SJCRH30 (cell line): ENCODE measurements at regions not wholly inside any gene's neighbourhood (a gene's known extent, or its start where the extent isn't known, plus 50 kb on each side); places are given as distances from the start of the nearest gene placed in this dataset.
"Not testable (repeated sequence)": the region's sequence is repeated elsewhere in the genome, so short reads cannot be mapped to it uniquely, and the experiment has no call there.

Experiments used
- DNase-seq, 2 experiments: peaks; one replicate each; pipeline ENCODE4 v3.0.0-alpha.2; 2015 to 2020
- H3K27ac ChIP-seq: fragments of 250-450 bp; sonication (Bioruptor Pico); 2 replicates; pipeline ENCODE4 v1.5.1; 2020; ENCODE audit warnings: mild to moderate bottlenecking, moderate library complexity
- H3K27me3 ChIP-seq: fragments of 250-450 bp; sonication (Bioruptor Pico); 2 replicates; pipeline ENCODE4 v1.5.1; 2020; ENCODE audit warnings: mild to moderate bottlenecking, moderate library complexity
- H3K36me3 ChIP-seq: fragments of 250-450 bp; sonication (Bioruptor Pico); 2 replicates; pipeline ENCODE4 v1.5.1; 2020; ENCODE audit warnings: mild to moderate bottlenecking, moderate library complexity
- H3K4me1 ChIP-seq: fragments of 250-450 bp; sonication (Bioruptor Pico); 2 replicates; pipeline ENCODE4 v1.5.1; 2020; ENCODE audit warnings: mild to moderate bottlenecking, moderate library complexity
- H3K4me3 ChIP-seq: fragments of 250-450 bp; sonication (Bioruptor Pico); 2 replicates; pipeline ENCODE4 v1.5.1; 2020; ENCODE audit warnings: mild to moderate bottlenecking, moderate library complexity
- H3K9me3 ChIP-seq: fragments of 250-450 bp; sonication (Bioruptor Pico); replicated peaks from 2 replicates; pipeline ENCODE4 v1.5.1; 2020; ENCODE audit warnings: mild to moderate bottlenecking, moderate library complexity

- Histone ChIP-seq H3K27me3 (no peaks in the 10 kb centered on the region), H3K4me1 (no peaks in the 10 kb centered on the region; the same call in 1 of the 2 replicates), H3K9me3 (no peaks in the 10 kb centered on the region), H3K4me3 (no peak overlapping the region), H3K27ac (no peak overlapping the region), H3K36me3 (no peaks in the 10 kb centered on the region)
- DNase-seq, result no peak
These were observed 94.1 kb downstream of the FSCB start for GRCh38 chr14:44412858-44413569.

- no peaks in the 10 kb centered on the region for H3K9me3 ChIP-seq
- peak overlapping the region; percentile 74 for H3K27ac ChIP-seq
- H3K4me3 ChIP-seq, result no peak overlapping the region
- no peaks in the 10 kb centered on the region for H3K36me3 ChIP-seq
- no peaks in the 10 kb centered on the region for H3K27me3 ChIP-seq
- peak in 1 of 2 experiments; percentile 25 for DNase-seq
- H3K4me1 ChIP-seq, result peaks cover 17% of the 10 kb centered on the region
These were observed 102.0 kb downstream of the FSCB start for GRCh38 chr14:44405011-44405486.

- Histone ChIP-seq H3K4me3 (no peak overlapping the region), H3K4me1 (peaks cover 17% of the 10 kb centered on the region), H3K27ac (peak overlapping the region; percentile 74), H3K27me3 (no peaks in the 10 kb centered on the region), H3K9me3 (no peaks in the 10 kb centered on the region), H3K36me3 (no peaks in the 10 kb centered on the region)
- no peak for DNase-seq
These were observed 102.5 kb downstream of the FSCB start for GRCh38 chr14:44404599-44404998.

- Histone ChIP-seq H3K27me3 (no peaks in the 10 kb centered on the region), H3K4me3 (no peak overlapping the region), H3K9me3 (no peaks in the 10 kb centered on the region; the same call in 1 of the 2 replicates), H3K4me1 (peaks cover 17% of the 10 kb centered on the region), H3K27ac (peak overlapping the region; percentile 74), H3K36me3 (no peaks in the 10 kb centered on the region)
- DNase-seq, result peak; percentile 77 to 88
These were observed 103.0 kb downstream of the FSCB start for GRCh38 chr14:44404036-44404435.

GRCh38 chr14:44403193-44403592 lies 103.9 kb downstream of the FSCB start:
- Histone ChIP-seq H3K9me3 (no peaks in the 10 kb centered on the region; the same call in 1 of the 2 replicates), H3K4me1 (peaks cover 17% of the 10 kb centered on the region), H3K36me3 (no peaks in the 10 kb centered on the region), H3K4me3 (no peak overlapping the region), H3K27me3 (no peaks in the 10 kb centered on the region), H3K27ac (peak overlapping the region; percentile 74)
- no peak for DNase-seq

GRCh38 chr14:44396226-44396625 lies 110.9 kb downstream of the FSCB start:
- no peak for DNase-seq
- H3K4me3 ChIP-seq, result no peak overlapping the region
- no peaks in the 10 kb centered on the region for H3K36me3 ChIP-seq
- H3K27me3 ChIP-seq, result no peaks in the 10 kb centered on the region
- H3K27ac ChIP-seq, result no peak overlapping the region
- no peaks in the 10 kb centered on the region; the same call in 1 of the 2 replicates for H3K9me3 ChIP-seq
- H3K4me1 ChIP-seq, result no peaks in the 10 kb centered on the region

- H3K36me3 ChIP-seq, result no peaks in the 10 kb centered on the region
- peaks cover 5% of the 10 kb centered on the region; the same call in 1 of the 2 replicates for H3K4me1 ChIP-seq
- no peak for DNase-seq
- H3K27ac ChIP-seq, result no peak overlapping the region
- no peaks in the 10 kb centered on the region for H3K9me3 ChIP-seq
- H3K27me3 ChIP-seq, result no peaks in the 10 kb centered on the region
- H3K4me3 ChIP-seq, result no peak overlapping the region
These were observed 114.1 kb downstream of the FSCB start for GRCh38 chr14:44392984-44393383.

GRCh38 chr14:44388306-44388705 lies 118.8 kb downstream of the FSCB start:
- H3K4me1 ChIP-seq, result peaks cover 5% of the 10 kb centered on the region; the same call in 1 of the 2 replicates
- DNase-seq, result peak in 1 of 2 experiments; percentile 24
- H3K9me3 ChIP-seq, result no peaks in the 10 kb centered on the region
- no peak overlapping the region for H3K4me3 ChIP-seq
- no peak overlapping the region for H3K27ac ChIP-seq
- no peaks in the 10 kb centered on the region for H3K27me3 ChIP-seq
- H3K36me3 ChIP-seq, result no peaks in the 10 kb centered on the region

GRCh38 chr14:44385906-44386305 lies 121.2 kb downstream of the FSCB start:
- no peaks in the 10 kb centered on the region for H3K27me3 ChIP-seq
- no peak for DNase-seq
- no peaks in the 10 kb centered on the region for H3K36me3 ChIP-seq
- no peak overlapping the region for H3K4me3 ChIP-seq
- H3K27ac ChIP-seq, result no peak overlapping the region
- no peaks in the 10 kb centered on the region for H3K9me3 ChIP-seq
- peaks cover 2% of the 10 kb centered on the region; the same call in 1 of the 2 replicates for H3K4me1 ChIP-seq

- not testable (repeated sequence) for H3K4me1 ChIP-seq, DNase-seq, H3K9me3 ChIP-seq, H3K27me3 ChIP-seq, H3K4me3 ChIP-seq, H3K36me3 ChIP-seq, H3K27ac ChIP-seq
These were observed 121.8 kb downstream of the FSCB start for GRCh38 chr14:44385296-44385695.

- H3K27ac ChIP-seq, H3K4me3 ChIP-seq, H3K36me3 ChIP-seq, DNase-seq, H3K9me3 ChIP-seq, H3K4me1 ChIP-seq, H3K27me3 ChIP-seq: not testable (repeated sequence)
These were observed 122.3 kb downstream of the FSCB start for GRCh38 chr14:44384601-44385293.

- Histone ChIP-seq H3K27me3 (no peaks in the 10 kb centered on the region), H3K27ac (no peak overlapping the region), H3K4me3 (no peak overlapping the region), H3K4me1 (no peaks in the 10 kb centered on the region), H3K36me3 (no peaks in the 10 kb centered on the region), H3K9me3 (no peaks in the 10 kb centered on the region)
- no peak for DNase-seq
These were observed 123.0 kb downstream of the FSCB start for GRCh38 chr14:44384093-44384492.

- Histone ChIP-seq H3K27ac (no peak overlapping the region), H3K36me3 (no peaks in the 10 kb centered on the region), H3K4me3 (no peak overlapping the region), H3K4me1 (no peaks in the 10 kb centered on the region), H3K27me3 (no peaks in the 10 kb centered on the region), H3K9me3 (no peaks in the 10 kb centered on the region)
- no peak for DNase-seq
These were observed 123.4 kb downstream of the FSCB start for GRCh38 chr14:44383636-44384035.

GRCh38 chr14:44379292-44379977 lies 127.6 kb downstream of the FSCB start:
- Histone ChIP-seq H3K36me3 (no peaks in the 10 kb centered on the region), H3K27me3 (no peaks in the 10 kb centered on the region), H3K27ac (no peak overlapping the region), H3K4me3 (no peak overlapping the region), H3K9me3 (peaks cover 3% of the 10 kb centered on the region; the same call in 1 of the 2 replicates), H3K4me1 (no peaks in the 10 kb centered on the region)
- peak in 1 of 2 experiments; percentile 26 for DNase-seq

- Histone ChIP-seq H3K9me3 (peaks cover 8% of the 10 kb centered on the region), H3K27ac (no peak overlapping the region), H3K36me3 (no peaks in the 10 kb centered on the region), H3K4me3 (no peak overlapping the region), H3K27me3 (no peaks in the 10 kb centered on the region), H3K4me1 (no peaks in the 10 kb centered on the region)
- no peak for DNase-seq
These were observed 132.2 kb downstream of the FSCB start for GRCh38 chr14:44374906-44375305.
